HL-60 (cell line): ENCODE measurements at regions not wholly inside any gene's neighbourhood (a gene's known extent, or its start where the extent isn't known, plus 50 kb on each side); places are given as distances from the start of the nearest gene placed in this dataset.

ENCODE experiments used
- DNase-seq, 2 experiments: peaks; one replicate each; pipeline ENCODE4 v3.0.0-alpha.2; 2010 to 2020; ENCODE audit warnings: low read depth in 1 of 2, low spot score in 1 of 2
- H3K27ac ChIP-seq: fragments of 250-450 bp; sonication (Bioruptor Pico); replicated peaks from 2 replicates; pipeline ENCODE4 v1.5.1; 2020; ENCODE audit warnings: mild to moderate bottlenecking, moderate library complexity
- H3K27me3 ChIP-seq: fragments of 250-450 bp; sonication (Bioruptor Pico); 2 replicates; pipeline ENCODE4 v1.5.1; 2021; ENCODE audit warnings: mild to moderate bottlenecking, moderate library complexity; ENCODE audit not compliant: insufficient read depth, poor library complexity, severe bottlenecking
- H3K4me3 ChIP-seq: replicated peaks from 2 replicates; pipeline ENCODE4 v1.5.1; 2011; ENCODE audit warnings: mild to moderate bottlenecking, control low read depth, low read length; ENCODE audit not compliant: insufficient read depth
- GABPA ChIP-seq: IDR thresholded peaks from 2 replicates; pipeline ENCODE4 v1.6.1; 2012; ENCODE audit warnings: low read depth
- POLR2AphosphoS5 ChIP-seq: IDR thresholded peaks from 2 replicates; pipeline ENCODE4 v1.6.1; 2012; ENCODE audit warnings: low read depth
- REST ChIP-seq: IDR thresholded peaks from 2 replicates; pipeline ENCODE4 v1.6.1; 2012; ENCODE audit warnings: low read depth; ENCODE audit not compliant: insufficient replicate concordance
- SPI1 ChIP-seq: IDR thresholded peaks from 2 replicates; pipeline ENCODE4 v1.6.1; 2012; ENCODE audit warnings: low read depth, mild to moderate bottlenecking, borderline replicate concordance
- TF ChIP-seq, protein P1 (sequence below): IDR thresholded peaks from one replicate; pipeline ENCODE4 v1.5.1; 2011; ENCODE audit warnings: low read length, control low read depth, inconsistent platforms; ENCODE audit not compliant: insufficient read depth

- Histone ChIP-seq H3K27me3 (no peaks in the 10 kb centered on the region), H3K4me3 (no peak overlapping the region), H3K27ac (no peak overlapping the region)
- DNase-seq, result no peak
- TF ChIP-seq, protein P1, sequence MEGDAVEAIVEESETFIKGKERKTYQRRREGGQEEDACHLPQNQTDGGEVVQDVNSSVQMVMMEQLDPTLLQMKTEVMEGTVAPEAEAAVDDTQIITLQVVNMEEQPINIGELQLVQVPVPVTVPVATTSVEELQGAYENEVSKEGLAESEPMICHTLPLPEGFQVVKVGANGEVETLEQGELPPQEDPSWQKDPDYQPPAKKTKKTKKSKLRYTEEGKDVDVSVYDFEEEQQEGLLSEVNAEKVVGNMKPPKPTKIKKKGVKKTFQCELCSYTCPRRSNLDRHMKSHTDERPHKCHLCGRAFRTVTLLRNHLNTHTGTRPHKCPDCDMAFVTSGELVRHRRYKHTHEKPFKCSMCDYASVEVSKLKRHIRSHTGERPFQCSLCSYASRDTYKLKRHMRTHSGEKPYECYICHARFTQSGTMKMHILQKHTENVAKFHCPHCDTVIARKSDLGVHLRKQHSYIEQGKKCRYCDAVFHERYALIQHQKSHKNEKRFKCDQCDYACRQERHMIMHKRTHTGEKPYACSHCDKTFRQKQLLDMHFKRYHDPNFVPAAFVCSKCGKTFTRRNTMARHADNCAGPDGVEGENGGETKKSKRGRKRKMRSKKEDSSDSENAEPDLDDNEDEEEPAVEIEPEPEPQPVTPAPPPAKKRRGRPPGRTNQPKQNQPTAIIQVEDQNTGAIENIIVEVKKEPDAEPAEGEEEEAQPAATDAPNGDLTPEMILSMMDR, result no peak
- no peak for TF ChIP-seq REST
- TF ChIP-seq POLR2AphosphoS5, result no peak
- no peak for TF ChIP-seq GABPA
- TF ChIP-seq SPI1, result no peak
These were observed 268.8 kb downstream of the BCOR start for GRCh38 chrX:39828971-39829370.

GRCh38 chrX:39829965-39830364 is 267.8 kb downstream of the BCOR start:
- no peaks in the 10 kb centered on the region for H3K27me3 ChIP-seq
- no peak overlapping the region for H3K4me3 ChIP-seq
- TF ChIP-seq, protein P1, result no peak
- TF ChIP-seq GABPA, result no peak
- no peak for TF ChIP-seq POLR2AphosphoS5
- TF ChIP-seq SPI1, result no peak
- no peak for TF ChIP-seq REST
- DNase-seq, result no peak
- H3K27ac ChIP-seq, result no peak overlapping the region

DNA sequence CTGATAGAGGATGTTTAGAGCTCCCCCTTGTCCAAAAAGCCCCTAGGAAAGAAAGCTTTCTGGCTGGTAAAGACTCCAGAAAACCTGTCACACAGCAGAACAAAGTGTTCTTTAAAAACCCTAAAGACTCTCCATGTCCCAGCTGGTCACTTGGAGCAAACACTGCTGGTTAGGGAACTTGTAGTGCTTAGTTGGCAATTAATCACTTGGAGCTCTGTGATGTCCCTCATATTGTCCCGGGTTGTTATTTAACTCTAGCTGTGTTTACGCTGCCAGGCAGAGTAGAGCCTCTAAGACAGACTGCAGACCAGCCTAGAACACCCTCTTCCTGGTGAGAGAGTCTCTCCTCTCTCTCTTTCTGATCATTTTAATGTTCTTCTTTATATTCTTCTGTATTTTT is 267.3 kb downstream of the BCOR start:
- no peak overlapping the region for H3K27ac ChIP-seq
- no peaks in the 10 kb centered on the region for H3K27me3 ChIP-seq
- DNase-seq, result no peak
- no peak overlapping the region for H3K4me3 ChIP-seq
- TF ChIP-seq POLR2AphosphoS5 (no peak), REST (no peak), GABPA (no peak), SPI1 (no peak)
- TF ChIP-seq, protein P1, result no peak
